Activated T-helper 1 cell treated with anti-CD3 and anti-CD28 coated beads, Interleukin-2, amount 50 U/mL, for 16 hours (primary cell): ENCODE measurements at regions not wholly inside any gene's neighbourhood (a gene's known extent, or its start where the extent isn't known, plus 50 kb on each side); places are given as distances from the start of the nearest gene placed in this dataset.

Source experiments
- DNase-seq, 2 donors: peaks; one replicate each; pipeline ENCODE4 v3.0.0-alpha.2; 2020; ENCODE audit warnings: low read depth in 1 of 2, low spot score in 1 of 2

DNA sequence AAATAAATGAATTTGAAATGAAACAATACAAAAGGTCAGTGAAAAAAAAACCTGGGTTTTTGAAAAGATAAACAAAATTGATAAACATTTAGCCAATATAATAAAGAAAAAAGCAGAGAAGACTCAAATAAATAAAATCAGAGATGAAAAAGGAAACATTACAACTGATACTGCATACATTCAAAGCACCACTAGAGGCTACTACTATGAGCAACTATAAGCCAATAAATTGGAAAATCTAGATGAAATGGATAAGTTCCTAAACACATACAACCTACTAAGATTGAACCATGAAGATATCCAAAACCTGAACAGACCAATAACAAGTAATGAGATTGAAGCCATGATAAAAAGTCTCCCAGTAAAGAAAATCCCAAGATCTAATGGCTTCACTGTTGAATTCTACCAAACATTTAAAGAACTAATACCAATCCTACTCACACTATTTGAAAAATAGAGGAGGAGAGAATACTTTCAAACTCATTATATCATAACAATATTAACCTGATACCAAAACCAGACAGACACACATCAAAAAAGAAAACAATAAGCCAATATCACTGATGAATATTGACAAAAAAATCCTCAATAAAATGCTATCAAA, 80.8 kb upstream of the CERS6 start:
- DNase-seq, result no peak

DNA sequence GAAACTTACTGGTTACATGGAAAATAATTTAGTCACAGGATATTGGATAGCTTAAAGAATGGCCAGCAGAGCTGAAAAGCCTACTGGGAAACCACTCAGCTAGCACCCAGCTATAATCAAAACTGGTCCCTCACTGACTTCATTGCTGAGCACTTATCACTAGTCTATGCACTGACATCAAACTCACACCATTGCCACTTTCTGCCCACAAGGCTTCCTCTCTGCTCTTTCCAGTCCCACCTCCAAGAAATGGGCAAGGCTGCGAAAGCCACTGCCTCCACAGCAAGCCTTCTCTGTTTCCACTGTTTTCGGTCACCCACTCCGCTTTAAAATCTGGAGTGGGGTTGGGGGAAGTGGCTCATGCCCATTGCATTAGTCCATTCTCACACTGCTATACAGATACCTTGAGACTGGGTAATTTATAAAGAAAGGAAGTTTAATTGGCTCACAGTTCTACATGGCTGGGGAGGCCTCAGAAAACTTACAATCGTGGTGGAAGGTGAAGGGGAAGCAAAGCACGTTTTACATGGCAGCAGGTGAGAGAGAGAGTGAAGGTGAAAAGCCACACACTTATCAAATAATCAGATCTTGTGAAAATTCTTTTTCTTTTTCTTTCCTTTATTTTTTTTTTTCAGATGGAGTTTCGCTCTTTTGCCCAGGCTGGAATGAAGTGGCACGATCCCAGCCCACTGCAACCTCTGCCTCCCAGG, 77.0 kb upstream of the CERS6 start:
- DNase-seq, result no peak

DNA sequence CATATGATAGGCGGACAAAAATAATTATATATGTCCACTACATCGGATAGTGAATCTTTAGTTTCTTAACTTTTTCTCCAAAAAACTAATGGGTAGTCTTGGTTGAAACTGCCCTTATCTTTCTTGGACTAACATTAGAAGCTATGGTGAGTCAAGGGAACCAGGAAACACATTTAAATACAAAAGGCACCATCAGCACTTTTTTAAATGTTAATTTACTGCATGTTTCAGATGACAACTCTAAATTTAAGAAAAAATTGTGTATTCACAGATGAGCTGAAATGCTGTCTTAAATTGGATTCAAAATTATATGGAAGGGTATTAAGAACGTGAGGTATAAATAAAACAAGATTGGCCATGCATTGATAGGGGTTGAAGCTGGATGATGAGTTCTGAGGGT, 75.6 kb upstream of the CERS6 start:
- no peak for DNase-seq

DNA sequence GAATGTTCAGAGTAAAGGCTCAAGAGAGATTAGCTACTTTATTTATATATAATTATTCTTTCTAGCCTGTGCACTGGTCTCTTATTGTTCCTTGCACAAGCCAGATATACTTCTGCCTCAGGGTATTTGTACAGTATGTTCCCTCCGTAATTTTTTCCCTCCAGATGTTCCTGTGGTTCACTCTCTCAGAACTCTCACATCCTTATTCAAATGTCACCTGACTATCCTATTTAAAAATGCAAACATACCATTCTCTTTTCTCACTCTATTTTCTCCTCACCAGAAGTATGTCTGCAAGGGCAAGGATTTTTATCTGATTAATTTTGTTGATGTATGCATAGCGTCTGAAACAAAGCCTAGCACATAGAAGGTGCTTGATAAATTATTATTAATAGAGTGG, 64.0 kb upstream of the CERS6 start:
- no peak for DNase-seq

DNA sequence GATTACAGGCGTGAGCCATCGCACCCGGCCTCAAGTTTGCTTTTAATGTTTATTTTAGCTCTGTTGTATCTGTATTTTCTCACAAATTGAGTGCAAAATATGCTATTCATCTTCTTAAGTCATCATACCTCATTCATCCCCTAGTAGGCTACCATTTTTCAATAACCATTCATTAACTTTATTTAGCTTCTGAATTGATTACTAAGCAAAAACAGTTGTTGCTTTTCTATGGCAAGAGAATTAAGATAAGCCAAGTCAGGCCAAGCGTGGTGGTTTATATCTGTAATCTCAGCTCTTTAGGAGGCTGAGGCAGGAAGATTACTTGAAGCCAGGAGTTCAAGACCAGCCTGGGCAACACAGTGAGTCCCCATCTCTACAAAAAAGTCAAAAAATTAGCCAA, 63.3 kb upstream of the CERS6 start:
- no peak for DNase-seq

DNA sequence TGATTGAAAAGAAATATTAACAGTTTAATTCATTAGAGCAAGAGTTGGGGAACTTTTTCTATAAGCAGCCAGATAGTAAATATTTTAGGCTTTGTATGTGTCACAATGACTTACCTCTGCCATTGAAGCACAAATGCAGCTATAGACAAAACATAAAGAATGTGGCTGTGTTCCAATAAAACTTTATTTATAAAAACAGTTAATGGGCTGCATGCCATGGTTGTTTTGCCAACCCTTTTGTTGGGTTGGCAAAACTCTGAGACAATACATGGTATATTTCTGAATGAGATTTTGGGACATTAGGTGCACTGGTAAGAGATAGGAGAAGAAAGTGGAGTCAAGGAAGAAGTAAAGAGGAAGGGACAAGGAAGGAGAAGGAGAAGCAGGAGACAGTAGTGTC, 61.8 kb upstream of the CERS6 start:
- no peak for DNase-seq

DNA sequence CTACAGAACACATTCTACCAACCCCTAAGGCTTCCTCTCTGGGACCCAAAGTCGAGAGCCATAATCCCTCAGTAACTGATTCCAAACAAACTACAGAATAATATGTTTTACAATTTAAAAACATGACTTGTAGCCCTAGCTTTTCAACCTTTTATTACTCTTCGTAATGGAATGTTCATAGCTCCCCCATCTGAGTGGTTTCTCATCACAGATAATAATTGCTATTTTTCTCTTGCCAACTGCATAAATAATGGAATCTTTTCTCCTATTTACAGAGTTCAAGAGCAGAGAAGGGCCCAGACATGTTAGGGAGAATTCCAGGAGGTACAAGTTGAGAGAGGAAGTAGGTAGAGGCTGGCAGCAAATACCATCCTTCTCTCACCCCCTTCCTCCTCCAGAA, 59.9 kb upstream of the CERS6 start:
- DNase-seq, result no peak

DNA sequence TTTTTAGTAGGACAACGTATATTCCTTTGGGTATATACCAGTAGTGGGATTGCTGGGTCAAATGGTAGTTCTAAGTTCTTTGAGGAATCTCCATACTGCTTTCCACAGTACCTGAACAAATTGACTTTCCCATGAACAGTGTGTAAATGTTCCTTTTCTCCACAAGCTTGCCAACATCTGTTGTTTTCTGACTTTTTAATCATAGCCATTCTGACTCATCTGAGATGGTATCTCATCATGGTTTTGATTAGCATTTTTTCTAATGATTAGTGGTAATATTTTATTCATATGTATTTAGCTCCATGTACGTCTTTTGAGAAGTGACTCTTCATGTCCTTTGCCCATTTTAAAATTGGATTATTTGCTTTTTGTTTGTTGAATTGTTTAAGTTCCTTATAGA, 58.4 kb upstream of the CERS6 start:
- no peak for DNase-seq

DNA sequence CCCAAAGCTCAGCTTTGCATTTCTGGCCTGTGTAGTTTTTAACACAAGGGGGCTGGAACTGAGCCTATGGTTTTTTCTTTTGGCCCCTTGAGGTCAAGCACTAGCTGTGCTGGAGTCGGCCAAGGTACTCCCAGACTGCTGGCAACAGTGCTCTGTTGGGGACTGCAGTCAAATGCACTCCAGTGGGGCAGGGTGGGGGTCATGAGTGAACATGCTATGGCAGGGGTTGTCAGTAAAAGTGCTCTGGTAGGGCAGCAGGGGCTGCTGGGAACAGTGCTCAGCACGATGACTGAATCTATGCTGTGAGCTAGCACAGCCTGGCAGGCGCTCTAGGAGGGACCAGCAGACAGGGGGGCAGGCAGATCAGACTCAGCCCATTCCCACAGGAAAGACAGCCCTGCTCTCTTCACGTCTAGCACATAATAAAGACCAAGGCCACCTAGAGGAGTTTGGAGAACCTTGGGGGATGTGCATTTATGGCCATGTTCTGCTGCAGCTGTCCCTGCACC, 55.0 kb upstream of the CERS6 start:
- DNase-seq, result no peak

DNA sequence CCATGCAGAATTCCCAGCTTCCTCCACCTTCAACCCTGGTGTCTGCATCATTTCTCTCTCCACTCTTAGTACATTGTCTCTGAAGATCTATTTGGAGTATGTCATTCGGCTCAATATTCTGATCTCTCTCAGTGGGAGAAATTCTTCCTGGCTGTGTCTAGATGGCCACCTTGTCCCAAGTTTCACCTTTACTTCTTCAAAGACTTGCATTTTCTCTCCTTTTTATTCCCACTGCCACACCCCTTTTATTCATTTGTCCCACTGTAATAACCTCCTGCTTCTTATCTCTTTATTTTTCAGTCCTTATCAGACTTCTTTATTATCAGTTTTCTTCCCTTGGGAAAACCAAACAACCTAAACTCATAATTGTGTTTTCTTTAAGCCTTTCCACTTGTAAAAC, 54.3 kb upstream of the CERS6 start:
- no peak for DNase-seq

DNA sequence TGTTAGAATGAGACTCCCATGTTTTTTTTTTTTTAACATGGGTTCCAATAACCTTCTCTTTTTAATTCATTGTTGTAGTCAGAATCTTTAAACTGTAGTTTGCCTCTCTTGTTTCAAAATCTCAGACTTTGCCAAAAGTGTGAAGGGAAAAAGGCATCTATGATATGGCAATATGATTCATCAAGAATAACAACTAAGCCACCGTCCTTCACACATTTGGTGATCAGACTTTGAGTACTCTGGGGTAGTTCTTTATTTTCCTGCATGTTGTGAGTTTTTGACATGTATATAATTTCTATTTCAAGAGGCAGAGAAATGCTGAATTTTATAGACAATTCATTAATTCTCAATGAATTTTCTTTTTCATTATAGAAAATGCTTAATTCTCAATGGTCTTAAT, 53.5 kb upstream of the CERS6 start:
- no peak for DNase-seq

DNA sequence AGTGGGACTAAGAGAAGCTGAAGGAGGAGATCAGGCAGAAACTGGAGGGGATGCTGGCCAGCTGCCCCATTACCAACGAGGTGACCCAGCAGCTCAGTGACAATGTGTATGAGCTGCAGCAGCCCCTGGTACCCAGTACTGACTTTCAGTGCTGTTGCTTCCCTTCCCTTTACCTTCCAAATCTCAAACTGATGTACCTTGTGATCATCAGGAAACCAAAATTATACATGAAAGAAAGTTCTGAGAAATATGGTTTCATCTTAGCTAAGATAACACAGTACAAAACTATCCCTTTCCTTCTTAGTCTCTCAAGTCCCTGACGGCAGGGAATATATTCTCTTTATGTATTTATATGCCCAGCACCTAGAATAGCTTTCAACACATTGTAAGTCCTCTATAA, 52.3 kb upstream of the CERS6 start:
- no peak for DNase-seq

DNA sequence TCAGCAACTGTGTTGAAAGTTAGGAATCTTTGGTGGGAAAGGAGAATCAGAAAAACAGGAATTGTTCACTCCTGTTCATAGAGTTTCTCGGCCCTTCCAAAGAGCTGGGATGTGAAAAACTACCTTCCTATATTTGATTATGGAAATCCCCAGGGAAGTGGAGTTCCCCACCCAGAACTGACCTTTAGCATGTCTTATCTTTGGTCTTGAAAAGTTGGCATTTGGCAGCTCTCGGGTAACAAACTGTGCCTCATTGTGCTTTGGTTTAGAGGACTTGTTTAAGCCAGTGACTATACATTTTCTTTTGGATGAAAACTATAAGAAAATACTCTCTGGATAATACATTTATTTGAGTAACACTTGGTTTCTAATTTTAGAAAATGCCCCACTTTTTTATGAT, 51.3 kb upstream of the CERS6 start:
- DNase-seq, result no peak
